ENCODE measurements at regions not wholly inside any gene's neighbourhood (a gene's known extent, or its start where the extent isn't known, plus 50 kb on each side); places are given as distances from the start of the nearest gene placed in this dataset.

DNA sequence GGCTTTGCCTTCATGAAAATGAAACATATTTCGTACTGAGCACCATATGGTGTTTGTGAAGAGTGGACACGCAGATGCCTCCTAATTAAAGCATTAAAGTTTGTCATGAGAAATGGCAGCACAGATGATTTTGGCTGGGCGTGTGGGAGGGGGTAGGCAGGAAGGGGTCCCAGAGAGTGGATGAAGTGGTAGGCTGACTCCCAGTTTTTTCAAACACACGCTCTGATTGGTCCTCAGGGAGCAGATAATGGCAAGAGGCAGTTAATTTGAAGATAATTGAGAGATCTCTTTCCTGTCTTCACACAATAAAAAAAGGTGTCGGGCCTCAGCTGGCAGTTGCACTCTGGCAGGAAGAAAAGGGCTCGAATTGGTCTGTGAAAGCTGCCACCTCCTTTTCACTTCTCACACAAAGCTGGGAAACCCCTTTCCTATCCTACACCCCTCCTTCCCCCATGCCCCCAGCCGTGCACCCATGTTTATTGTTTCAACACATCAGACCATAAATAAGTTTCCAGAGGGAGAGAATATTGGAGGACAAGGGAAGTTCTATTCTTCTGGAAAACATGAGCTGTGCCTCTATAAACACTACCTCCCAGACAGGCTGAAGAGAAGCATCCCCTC, 429.6 kb downstream of the ARHGEF28 start:
- TF ChIP-seq POLR2A (IDR thresholded peaks at IDR 0.05) = no peak
- TF ChIP-seq, protein P1, sequence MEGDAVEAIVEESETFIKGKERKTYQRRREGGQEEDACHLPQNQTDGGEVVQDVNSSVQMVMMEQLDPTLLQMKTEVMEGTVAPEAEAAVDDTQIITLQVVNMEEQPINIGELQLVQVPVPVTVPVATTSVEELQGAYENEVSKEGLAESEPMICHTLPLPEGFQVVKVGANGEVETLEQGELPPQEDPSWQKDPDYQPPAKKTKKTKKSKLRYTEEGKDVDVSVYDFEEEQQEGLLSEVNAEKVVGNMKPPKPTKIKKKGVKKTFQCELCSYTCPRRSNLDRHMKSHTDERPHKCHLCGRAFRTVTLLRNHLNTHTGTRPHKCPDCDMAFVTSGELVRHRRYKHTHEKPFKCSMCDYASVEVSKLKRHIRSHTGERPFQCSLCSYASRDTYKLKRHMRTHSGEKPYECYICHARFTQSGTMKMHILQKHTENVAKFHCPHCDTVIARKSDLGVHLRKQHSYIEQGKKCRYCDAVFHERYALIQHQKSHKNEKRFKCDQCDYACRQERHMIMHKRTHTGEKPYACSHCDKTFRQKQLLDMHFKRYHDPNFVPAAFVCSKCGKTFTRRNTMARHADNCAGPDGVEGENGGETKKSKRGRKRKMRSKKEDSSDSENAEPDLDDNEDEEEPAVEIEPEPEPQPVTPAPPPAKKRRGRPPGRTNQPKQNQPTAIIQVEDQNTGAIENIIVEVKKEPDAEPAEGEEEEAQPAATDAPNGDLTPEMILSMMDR (IDR thresholded peaks at IDR 0.05) = no peak
- DNase-seq = no peak
- no peaks in the 10 kb centered on the region for H3K9me3 ChIP-seq
- H3K4me1 ChIP-seq = no peaks in the 10 kb centered on the region
- intact Hi-C loops (cut with DNase I; ENCODE audit: low total_unique reads) = no loop called here
- H3K36me3 ChIP-seq = no peaks in the 10 kb centered on the region
- H3K27me3 ChIP-seq = no peaks in the 10 kb centered on the region
- peak overlapping the region in 1 of 2 donors; percentile 16 for H3K27ac ChIP-seq
- H3K4me3 ChIP-seq = no peak overlapping the region

DNA sequence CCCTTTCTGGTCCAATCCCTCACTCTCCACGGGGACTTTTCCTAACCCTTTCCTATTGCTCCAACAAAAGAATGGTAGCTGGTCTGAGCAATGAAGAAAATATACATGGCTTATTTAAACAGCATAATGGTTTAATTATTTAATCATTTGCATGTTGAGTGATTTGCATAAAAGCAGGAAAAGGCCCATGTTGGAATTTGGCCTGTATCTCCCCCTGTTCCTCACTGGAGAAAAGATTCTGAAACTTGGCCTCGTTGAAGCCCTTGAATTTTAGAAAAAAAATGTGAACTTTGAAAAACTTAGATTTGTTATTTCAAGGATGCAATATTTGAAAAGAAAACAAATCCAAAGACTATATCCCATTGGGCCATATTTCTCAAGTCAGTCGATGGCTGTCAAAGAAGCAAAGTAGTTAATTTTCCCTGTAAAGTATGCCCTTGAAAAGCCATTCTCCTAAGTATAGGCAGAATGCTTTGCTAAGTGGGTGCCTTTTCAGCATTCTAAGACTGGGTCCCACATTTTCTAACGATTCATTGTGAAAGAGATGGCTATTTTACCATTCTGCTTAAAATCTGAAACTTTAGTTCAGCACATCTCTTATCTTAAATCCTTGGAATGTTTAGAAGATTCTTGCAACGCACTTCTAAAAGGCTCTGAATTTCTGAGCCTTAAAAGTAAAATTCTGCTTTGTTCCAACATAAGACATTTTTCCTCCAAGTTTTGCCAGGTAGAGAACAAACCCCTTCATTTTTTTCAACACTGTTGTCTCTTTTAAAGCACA, 428.8 kb downstream of the ARHGEF28 start:
- Histone ChIP-seq H3K27ac (no peak overlapping the region), H3K4me1 (no peaks in the 10 kb centered on the region), H3K27me3 (no peaks in the 10 kb centered on the region), H3K36me3 (no peaks in the 10 kb centered on the region), H3K9me3 (no peaks in the 10 kb centered on the region), H3K4me3 (no peak overlapping the region)
- DNase-seq = no peak
- no peak for TF ChIP-seq POLR2A (IDR thresholded peaks at IDR 0.05)
- TF ChIP-seq, protein P1 (IDR thresholded peaks at IDR 0.05) = no peak
- intact Hi-C loops (cut with DNase I; ENCODE audit: low total_unique reads) = no loop called here

DNA sequence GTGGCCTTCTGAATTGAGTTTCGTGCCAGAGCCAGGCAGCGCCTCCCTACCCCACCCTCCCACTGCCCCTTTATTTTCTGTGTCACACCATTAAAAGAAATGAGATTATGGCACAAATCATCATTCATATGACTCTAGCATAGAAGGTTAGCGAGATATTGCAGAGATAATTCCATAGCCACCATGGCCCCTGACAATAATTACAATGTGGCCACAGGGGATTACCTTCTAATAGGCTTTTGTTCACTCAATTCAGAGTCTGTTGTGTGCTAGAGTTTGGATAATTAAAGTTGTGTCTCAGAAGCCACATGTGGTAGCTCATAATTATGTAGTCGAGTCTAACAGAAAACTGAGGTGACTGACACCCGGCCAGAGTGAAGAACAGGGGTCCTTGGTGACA, 428.1 kb downstream of the ARHGEF28 start:
- Histone ChIP-seq H3K9me3 (no peaks in the 10 kb centered on the region), H3K4me3 (no peak overlapping the region), H3K27me3 (no peaks in the 10 kb centered on the region), H3K36me3 (no peaks in the 10 kb centered on the region), H3K27ac (no peak overlapping the region), H3K4me1 (no peaks in the 10 kb centered on the region)
- TF ChIP-seq POLR2A (IDR thresholded peaks at IDR 0.05) = no peak
- TF ChIP-seq, protein P1 (IDR thresholded peaks at IDR 0.05) = no peak
- intact Hi-C loops (cut with DNase I; ENCODE audit: low total_unique reads) = no loop called here
- DNase-seq = no peak

DNA sequence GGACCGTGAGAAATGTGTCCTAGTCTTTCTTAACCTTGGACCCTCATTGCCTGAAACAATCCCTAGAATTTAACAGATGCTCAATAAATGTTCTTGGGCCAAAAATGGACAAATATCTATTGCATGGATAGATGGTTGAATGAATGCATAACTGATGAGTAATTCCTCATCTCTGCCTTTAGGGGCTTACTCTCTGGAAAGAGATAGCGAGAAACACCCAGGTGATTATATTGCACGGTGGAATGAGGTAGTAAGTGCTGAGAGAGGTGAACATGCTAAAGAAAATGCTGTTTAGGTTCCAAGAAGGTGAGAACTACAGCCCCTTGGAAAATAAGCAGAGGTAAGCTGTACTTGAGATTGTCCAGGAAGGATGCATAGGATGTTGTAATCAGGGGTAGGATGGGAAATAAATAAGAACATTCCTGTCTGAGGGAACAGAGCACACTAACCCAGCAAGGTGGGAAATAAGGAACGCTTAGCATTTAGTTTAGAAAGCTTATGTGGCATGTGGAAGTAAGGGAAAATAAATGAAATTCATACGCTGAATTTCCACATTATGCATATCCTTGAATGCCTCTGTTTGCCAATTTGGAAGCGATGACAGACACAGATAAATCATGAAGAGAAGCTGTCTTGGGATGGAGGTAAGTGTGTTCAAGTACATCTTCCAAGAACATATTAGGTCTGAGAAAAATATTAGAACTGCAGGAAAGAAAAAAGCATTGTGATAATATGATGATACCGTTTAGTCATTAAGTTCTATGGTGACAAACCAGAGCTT, 426.6 kb downstream of the ARHGEF28 start:
- Histone ChIP-seq H3K4me3 (no peak overlapping the region), H3K36me3 (no peaks in the 10 kb centered on the region), H3K27me3 (no peaks in the 10 kb centered on the region), H3K9me3 (no peaks in the 10 kb centered on the region), H3K4me1 (no peaks in the 10 kb centered on the region), H3K27ac (no peak overlapping the region)
- intact Hi-C loops (cut with DNase I; ENCODE audit: low total_unique reads) = no loop called here
- TF ChIP-seq POLR2A (IDR thresholded peaks at IDR 0.05) = no peak
- TF ChIP-seq, protein P1 (IDR thresholded peaks at IDR 0.05) = no peak
- DNase-seq = no peak

DNA sequence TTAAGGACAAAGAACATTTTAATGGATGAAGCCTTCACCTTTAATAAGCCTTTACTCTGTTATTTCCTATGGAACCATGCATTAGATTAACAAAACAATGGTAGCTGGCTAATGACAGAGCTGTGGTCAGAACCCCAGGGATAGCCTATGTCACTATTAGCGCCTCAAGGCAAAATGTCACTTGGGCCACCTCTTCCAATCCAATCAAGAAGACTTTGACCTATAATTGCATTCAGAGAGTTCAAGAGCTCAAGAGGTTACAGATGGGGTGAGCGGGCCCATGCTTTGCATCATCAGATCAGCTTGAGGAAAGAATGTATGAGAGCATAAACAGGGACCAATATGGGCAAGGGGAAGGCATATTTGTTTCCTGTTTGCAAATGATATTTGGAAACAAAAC, 425.1 kb downstream of the ARHGEF28 start:
- Histone ChIP-seq H3K4me1 (no peaks in the 10 kb centered on the region), H3K4me3 (no peak overlapping the region), H3K9me3 (no peaks in the 10 kb centered on the region), H3K27ac (no peak overlapping the region), H3K27me3 (no peaks in the 10 kb centered on the region), H3K36me3 (no peaks in the 10 kb centered on the region)
- intact Hi-C loops (cut with DNase I; ENCODE audit: low total_unique reads) = no loop called here
- TF ChIP-seq, protein P1 (IDR thresholded peaks at IDR 0.05) = no peak
- no peak for DNase-seq

Data from uterus (tissue), 3 donors.